HG02610 (cell line): ENCODE measurements at regions not wholly inside any gene's neighbourhood (a gene's known extent, or its start where the extent isn't known, plus 50 kb on each side); places are given as distances from the start of the nearest gene placed in this dataset.

Experiments
- ATAC-seq: cut with Tn5 transposase; IDR thresholded peaks from one replicate; pipeline ENCODE4 v1.9.1; 2021; ENCODE audit warnings: mild to moderate bottlenecking, moderate library complexity; ENCODE audit not compliant: unreplicated experiment

GRCh38 chr2:40886100-40886499 is 434.2 kb upstream of the SLC8A1 start:
- no peak for ATAC-seq

DNA sequence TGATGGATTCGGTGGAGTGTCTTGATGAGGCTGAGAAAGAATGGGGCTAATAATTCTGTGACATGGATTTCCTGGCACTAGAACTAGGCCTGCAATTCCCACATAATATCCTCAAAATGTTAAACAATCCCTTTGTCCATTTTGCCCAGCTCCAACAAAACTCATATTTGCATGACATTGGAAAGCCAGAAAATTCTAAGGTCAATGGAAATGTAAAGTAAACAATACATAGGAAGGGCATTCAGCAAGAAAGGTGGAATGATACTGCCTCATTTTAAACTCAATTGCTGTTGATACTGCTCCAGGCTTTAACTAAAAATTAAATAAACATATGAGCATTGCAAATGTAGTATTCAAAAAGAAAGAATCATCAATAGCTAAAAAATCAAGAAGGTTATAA is 434.8 kb upstream of the SLC8A1 start:
- ATAC-seq: no peak

- no peak for ATAC-seq
Observed at GRCh38 chr2:40896358-40896757, 444.5 kb upstream of the SLC8A1 start.

DNA sequence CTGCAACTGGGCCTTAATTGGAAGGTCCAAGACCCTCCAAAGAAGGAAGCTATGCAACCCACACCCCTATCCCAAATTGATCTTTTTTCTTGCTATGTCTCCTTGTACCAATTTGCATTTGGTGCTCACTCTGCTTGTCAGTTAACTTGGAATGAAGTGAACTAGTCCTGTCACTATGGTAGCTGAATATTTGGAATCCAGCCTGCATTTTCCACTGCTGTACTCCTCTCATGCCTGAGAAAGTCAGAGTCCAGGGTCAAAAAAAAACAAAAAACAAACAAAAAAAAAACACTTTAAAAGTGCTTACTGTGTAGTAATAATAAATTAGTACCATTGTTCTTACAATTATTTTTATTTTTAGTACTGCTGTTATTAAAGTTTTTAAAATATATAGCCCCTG is 462.8 kb upstream of the SLC8A1 start:
- ATAC-seq: no peak

- ATAC-seq: no peak
Observed at GRCh38 chr2:40915651-40916050, 463.8 kb upstream of the SLC8A1 start.

GRCh38 chr2:40935349-40935748 is 483.5 kb upstream of the SLC8A1 start:
- ATAC-seq: no peak

- no peak for ATAC-seq
Observed at GRCh38 chr2:40937284-40937683, 485.4 kb upstream of the SLC8A1 start.

- ATAC-seq: no peak
Observed at GRCh38 chr2:40953341-40953740, 501.5 kb upstream of the SLC8A1 start.

DNA sequence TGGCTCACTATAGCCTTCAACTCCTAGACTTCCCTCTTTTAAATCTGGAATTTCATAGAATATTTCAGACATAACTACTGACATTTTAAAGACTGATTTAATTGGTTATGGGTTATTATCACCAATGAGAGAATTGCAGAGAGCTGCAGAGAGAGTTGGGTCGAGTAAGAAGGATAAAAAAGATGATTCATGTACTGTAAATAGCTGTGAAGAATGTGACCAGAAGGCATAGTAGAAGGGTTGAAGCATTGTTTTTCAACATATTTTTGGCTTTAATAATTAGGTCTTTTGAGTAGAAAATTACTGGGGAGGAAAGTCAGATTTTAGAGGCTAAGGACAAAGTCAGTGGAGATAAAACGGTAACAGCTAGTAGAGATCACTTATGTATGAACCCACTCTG is 503.2 kb upstream of the SLC8A1 start:
- no peak for ATAC-seq

DNA sequence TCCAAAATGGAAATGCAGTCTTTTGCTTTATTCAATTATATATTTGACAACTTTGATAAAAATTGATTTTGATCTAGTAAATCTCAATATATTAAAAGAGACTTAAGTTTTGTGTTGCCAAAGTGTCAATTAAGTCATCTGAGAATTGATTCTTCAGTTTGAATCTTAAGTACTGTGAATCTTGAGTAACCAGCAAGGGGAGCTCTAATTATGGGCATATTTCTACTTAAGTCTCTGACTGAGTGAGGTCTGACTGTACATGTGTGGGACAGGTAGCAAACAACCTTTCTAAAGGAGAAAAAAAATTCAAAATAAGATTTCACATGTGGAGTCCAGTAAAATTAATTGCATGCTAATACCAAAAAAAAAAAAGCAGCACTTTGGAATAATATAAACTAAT is 503.7 kb upstream of the SLC8A1 start:
- ATAC-seq: no peak

- ATAC-seq: no peak
Observed at GRCh38 chr2:40957508-40957907, 505.6 kb upstream of the SLC8A1 start.

DNA sequence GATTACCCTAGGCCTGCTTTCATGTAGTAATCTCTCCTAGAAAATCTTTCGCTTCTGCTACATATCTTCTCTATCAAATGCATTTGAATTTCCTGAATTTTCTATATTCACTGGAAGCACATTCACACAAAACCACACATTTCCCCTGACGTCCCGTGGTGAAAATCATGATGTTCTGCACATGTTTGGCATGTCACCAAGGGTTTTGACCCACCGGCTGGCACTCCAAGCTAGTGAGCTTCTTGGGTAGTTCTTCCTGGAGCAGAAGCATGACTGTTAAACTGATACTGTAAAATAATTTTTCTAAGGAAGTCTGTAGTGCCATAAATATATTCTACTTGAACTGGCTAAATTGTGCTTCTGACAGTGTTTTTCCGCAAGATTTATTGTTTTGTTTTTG is 510.1 kb upstream of the SLC8A1 start:
- no peak for ATAC-seq

- ATAC-seq: no peak
Observed at GRCh38 chr2:40964509-40965250, 512.8 kb upstream of the SLC8A1 start.

DNA sequence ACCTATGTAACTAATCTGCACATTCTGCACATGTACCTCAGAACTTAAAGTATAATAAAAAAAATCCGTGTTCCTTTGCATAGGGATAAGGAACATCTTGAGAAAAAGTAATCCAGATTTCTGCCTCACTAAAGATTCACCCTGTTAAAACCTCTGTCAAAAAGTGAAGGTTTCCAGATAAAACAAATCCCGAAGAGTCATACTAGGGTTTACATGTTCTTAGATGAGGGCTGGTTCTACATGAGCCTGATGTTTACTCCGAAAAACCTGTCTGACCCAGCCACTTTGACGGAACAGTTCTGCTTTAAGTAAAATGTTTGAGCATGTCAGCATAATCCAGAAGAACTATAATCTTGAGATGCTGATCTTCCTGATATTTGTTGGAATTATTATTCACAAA is 515.6 kb upstream of the SLC8A1 start:
- no peak for ATAC-seq

DNA sequence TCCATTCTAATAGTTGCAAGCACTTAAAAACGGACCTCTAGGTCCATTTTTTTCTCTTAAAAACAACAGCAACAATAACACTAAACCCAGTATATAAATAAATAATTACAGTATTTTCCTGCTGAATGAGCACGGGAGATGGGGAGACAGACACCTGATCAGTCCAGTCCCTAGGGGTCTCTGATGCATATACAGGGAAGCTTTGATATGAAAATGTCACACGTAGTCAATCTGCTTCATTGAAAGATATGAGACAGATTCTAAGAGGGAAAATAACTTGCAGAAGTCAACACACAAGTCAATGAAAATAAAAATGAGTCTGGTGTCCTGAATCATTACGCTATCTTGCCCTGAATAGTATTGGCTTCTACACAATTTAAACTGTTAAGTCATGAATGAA is 523.3 kb upstream of the SLC8A1 start:
- ATAC-seq: no peak

- no peak for ATAC-seq
Observed at GRCh38 chr2:40997362-40997761, 545.5 kb upstream of the SLC8A1 start.

GRCh38 chr2:41000374-41000773 is 548.5 kb upstream of the SLC8A1 start:
- no peak for ATAC-seq

GRCh38 chr2:41000906-41001305 is 549.0 kb upstream of the SLC8A1 start:
- ATAC-seq: no peak

DNA sequence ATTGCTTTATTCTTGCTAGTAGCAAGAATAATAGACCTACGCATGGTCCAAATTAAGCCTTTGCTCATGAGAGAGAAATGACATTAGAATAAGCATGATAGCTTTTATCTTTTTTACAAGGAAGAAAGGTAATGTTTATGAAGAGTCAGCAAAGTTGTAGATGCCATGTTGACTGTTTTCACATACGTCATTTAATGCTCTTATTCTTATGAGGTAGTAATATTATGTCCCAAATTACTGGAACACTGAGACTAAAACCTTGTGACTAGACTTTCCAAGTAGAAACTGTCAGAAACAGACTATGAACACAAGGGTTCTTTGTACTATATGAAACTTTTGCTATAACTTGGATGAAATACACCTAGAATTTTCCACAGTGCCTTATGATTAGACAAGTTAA is 552.8 kb upstream of the SLC8A1 start:
- no peak for ATAC-seq

DNA sequence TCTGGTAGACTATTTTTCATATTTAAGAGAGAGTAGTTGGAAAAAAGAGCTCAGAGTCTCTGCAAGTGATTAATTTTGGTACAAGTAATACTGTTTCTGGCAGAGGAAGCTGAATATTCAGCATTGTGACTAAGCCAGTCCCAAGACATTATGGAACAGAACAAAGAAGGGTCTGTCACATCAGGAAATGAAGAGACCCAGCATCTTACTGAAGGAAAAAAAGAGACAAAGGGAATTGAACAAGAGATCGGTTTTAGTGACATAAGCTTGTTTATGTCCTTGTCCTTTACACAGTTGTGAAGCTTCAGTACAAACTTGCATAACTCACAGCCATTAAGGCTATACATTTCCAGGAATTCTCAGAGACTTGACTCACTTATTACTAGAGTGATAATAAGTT is 568.5 kb upstream of the SLC8A1 start:
- ATAC-seq: no peak

DNA sequence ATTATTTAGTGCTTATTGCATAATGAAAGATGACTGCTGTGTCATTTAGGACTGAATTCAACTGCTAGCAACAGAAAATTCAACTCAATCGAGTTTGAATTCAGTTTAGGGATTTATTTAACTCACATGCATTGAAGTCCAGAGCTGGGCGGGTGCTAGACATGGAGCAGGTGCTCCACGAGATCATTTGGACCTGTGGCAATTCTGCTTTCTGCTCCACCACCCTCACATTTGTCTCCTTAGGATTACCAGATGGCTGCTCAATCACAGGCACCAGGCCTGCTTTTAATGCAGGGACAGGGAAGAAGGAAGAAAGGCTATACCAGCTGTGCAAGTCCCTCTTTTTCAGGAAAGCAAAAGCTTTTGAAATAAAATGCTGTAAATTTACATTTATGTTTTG is 572.9 kb upstream of the SLC8A1 start:
- ATAC-seq: no peak

DNA sequence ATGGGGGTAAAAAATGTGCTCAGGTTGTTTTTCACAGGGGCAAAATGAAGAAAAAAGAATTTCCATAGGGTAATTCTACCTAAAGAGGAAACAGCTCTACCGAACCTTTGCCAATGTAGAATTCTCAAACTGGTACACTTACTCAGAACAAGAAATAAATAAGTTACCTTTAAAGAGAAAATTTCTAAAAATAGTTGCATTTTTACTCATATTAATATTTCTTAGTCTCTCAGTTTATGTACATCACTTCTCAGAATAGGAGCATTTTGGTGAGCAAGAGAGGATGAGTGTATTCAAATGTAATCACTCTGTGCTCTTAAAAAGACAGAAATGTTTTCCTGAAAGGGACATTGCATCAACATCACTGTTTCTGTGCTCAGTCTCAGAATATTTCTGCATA is 574.7 kb upstream of the SLC8A1 start:
- peak; percentile 91 for ATAC-seq

GRCh38 chr2:41027095-41027494 is 575.2 kb upstream of the SLC8A1 start:
- no peak for ATAC-seq
